H9 (cell line): ENCODE measurements at regions not wholly inside any gene's neighbourhood (a gene's known extent, or its start where the extent isn't known, plus 50 kb on each side); places are given as distances from the start of the nearest gene placed in this dataset.

ENCODE experiments used
- DNase-seq: peaks from one replicate; pipeline ENCODE4 v3.0.0-alpha.2; 2017
- H2AFZ ChIP-seq: one replicate; pipeline ENCODE4 v1.6.1; 2013; ENCODE audit warnings: mild to moderate bottlenecking, low read length, control low read depth, moderate library complexity
- H2AK5ac ChIP-seq: 2 replicates; pipeline ENCODE4 v1.6.1; 2013; ENCODE audit warnings: low read length, control low read depth, mixed read lengths; ENCODE audit not compliant: insufficient read length
- H2BK120ac ChIP-seq: one replicate; pipeline ENCODE4 v1.6.1; 2013; ENCODE audit warnings: low read depth, mild to moderate bottlenecking, low read length, control low read depth, inconsistent platforms; ENCODE audit not compliant: poor library complexity, severe bottlenecking
- H2BK12ac ChIP-seq: 2 replicates; pipeline ENCODE4 v1.6.1; 2013; ENCODE audit warnings: low read length, control low read depth, mixed read lengths, low read depth; ENCODE audit not compliant: insufficient read length
- H2BK15ac ChIP-seq: 2 replicates; pipeline ENCODE4 v1.6.1; 2013; ENCODE audit warnings: low read depth, low read length, control low read depth
- H2BK20ac ChIP-seq: one replicate; pipeline ENCODE4 v1.6.1; 2013; ENCODE audit warnings: low read depth, mild to moderate bottlenecking, low read length, control low read depth, inconsistent platforms; ENCODE audit not compliant: poor library complexity, severe bottlenecking
- H2BK5ac ChIP-seq: 2 replicates; pipeline ENCODE4 v1.6.1; 2013; ENCODE audit warnings: low read length, control low read depth, mixed read lengths; ENCODE audit not compliant: insufficient read length
- H3K14ac ChIP-seq: 2 replicates; pipeline ENCODE4 v1.6.1; 2013; ENCODE audit warnings: low read length, control low read depth; ENCODE audit not compliant: insufficient read depth
- H3K18ac ChIP-seq: 2 replicates; pipeline ENCODE4 v1.6.1; 2013; ENCODE audit warnings: low read depth, mild to moderate bottlenecking, mixed read lengths, low read length, control low read depth; ENCODE audit not compliant: insufficient read length
- H3K23ac ChIP-seq: 2 replicates; pipeline ENCODE4 v1.6.1; 2013; ENCODE audit warnings: low read length, control low read depth, mixed read lengths, low read depth; ENCODE audit not compliant: insufficient read length
- H3K23me2 ChIP-seq: 2 replicates; pipeline ENCODE4 v1.6.1; 2013; ENCODE audit warnings: low read depth, mild to moderate bottlenecking, mixed read lengths, low read length, control low read depth; ENCODE audit not compliant: insufficient read length, poor library complexity, severe bottlenecking
- H3K27ac ChIP-seq: 2 replicates; pipeline ENCODE4 v1.5.1; 2013; ENCODE audit warnings: low read length, control low read depth, mixed read lengths, low read depth; ENCODE audit not compliant: insufficient read length
- H3K27me3 ChIP-seq: 2 replicates; pipeline ENCODE4 v1.6.1; 2013; ENCODE audit warnings: low read length, control low read depth, inconsistent platforms; ENCODE audit not compliant: insufficient read depth
- H3K4ac ChIP-seq: 2 replicates; pipeline ENCODE4 v1.6.1; 2013; ENCODE audit warnings: low read depth, mild to moderate bottlenecking, control low read depth, inconsistent platforms, low read length, moderate library complexity
- H3K4me1 ChIP-seq: 2 replicates; pipeline ENCODE4 v1.6.1; 2013; ENCODE audit warnings: low read length, control low read depth, inconsistent platforms; ENCODE audit not compliant: insufficient read depth
- H3K4me2 ChIP-seq: 2 replicates; pipeline ENCODE4 v1.6.1; 2013; ENCODE audit warnings: low read length, control low read depth, mixed read lengths; ENCODE audit not compliant: insufficient read length, insufficient read depth
- H3K56ac ChIP-seq: 2 replicates; pipeline ENCODE4 v1.6.1; 2013; ENCODE audit warnings: low read depth, mild to moderate bottlenecking, mixed read lengths, low read length, control low read depth; ENCODE audit not compliant: insufficient read length
- H3K79me1 ChIP-seq: 2 replicates; pipeline ENCODE4 v1.6.1; 2013; ENCODE audit warnings: low read depth, mild to moderate bottlenecking, moderate library complexity, low read length, control low read depth, inconsistent platforms; ENCODE audit not compliant: insufficient read depth, poor library complexity, severe bottlenecking
- H3K79me2 ChIP-seq: 2 replicates; pipeline ENCODE4 v1.6.1; 2013; ENCODE audit warnings: low read length, control low read depth, inconsistent platforms; ENCODE audit not compliant: insufficient read depth
- H3K9ac ChIP-seq: 2 replicates; pipeline ENCODE4 v1.6.1; 2013; ENCODE audit warnings: low read length, control low read depth, mixed read lengths; ENCODE audit not compliant: insufficient read length; ENCODE audit errors: extremely low read depth
- H3K9me3 ChIP-seq: one replicate; pipeline ENCODE4 v1.6.1; 2013; ENCODE audit warnings: low read depth, low read length, inconsistent platforms; ENCODE audit not compliant: control insufficient read depth
- H3T11ph ChIP-seq: one replicate; pipeline ENCODE4 v1.6.1; 2013; ENCODE audit warnings: mild to moderate bottlenecking, low read length, control low read depth, inconsistent platforms
- H4K20me1 ChIP-seq: one replicate; pipeline ENCODE4 v1.6.1; 2013; ENCODE audit not compliant: control insufficient read depth, insufficient read length, insufficient read depth
- H4K5ac ChIP-seq: 2 replicates; pipeline ENCODE4 v1.6.1; 2013; ENCODE audit warnings: low read depth, mild to moderate bottlenecking, mixed read lengths, low read length, control low read depth; ENCODE audit not compliant: insufficient read length
- H4K8ac ChIP-seq: replicated peaks from 2 replicates; pipeline ENCODE4 v1.6.1; 2013; ENCODE audit warnings: low read length, control low read depth, mixed read lengths, low read depth; ENCODE audit not compliant: insufficient read length
- H4K91ac ChIP-seq: 2 replicates; pipeline ENCODE4 v1.6.1; 2013; ENCODE audit warnings: low read depth, mild to moderate bottlenecking, moderate library complexity, mixed read lengths, low read length, control low read depth; ENCODE audit not compliant: insufficient read length
- H3K27ac Mint-ChIP-seq, 3 experiments: 2 replicates in 2 of 3; 3 replicates in 1 of 3; pipeline ENCODE4 v1.8.0; 2020 to 2021; ENCODE audit warnings: mixed read lengths in 3 of 3, mild to moderate bottlenecking in 1 of 3, moderate library complexity in 1 of 3
- H3K27me3 Mint-ChIP-seq: 2 replicates; pipeline ENCODE4 v1.8.0; 2021; ENCODE audit warnings: low read depth, mild to moderate bottlenecking, moderate library complexity, mixed read lengths
- H3K36me3 Mint-ChIP-seq, 3 experiments: 2 replicates in 2 of 3; 3 replicates in 1 of 3; pipeline ENCODE4 v1.8.0; 2020 to 2021; ENCODE audit warnings: low read depth in 3 of 3, mixed read lengths in 3 of 3; ENCODE audit not compliant: insufficient read depth in 1 of 3
- H3K4me1 Mint-ChIP-seq, 2 experiments: 2 replicates each; pipeline ENCODE4 v1.8.0; 2020; ENCODE audit warnings: mixed read lengths in 2 of 2
- H3K4me3 Mint-ChIP-seq, 2 experiments: 2 replicates in 1 of 2; 3 replicates in 1 of 2; pipeline ENCODE4 v1.8.0; 2020 to 2021; ENCODE audit warnings: mild to moderate bottlenecking in 2 of 2, mixed read lengths in 2 of 2, moderate library complexity in 1 of 2
- H3K9me3 Mint-ChIP-seq, 2 experiments: 2 replicates in 1 of 2; 3 replicates in 1 of 2; pipeline ENCODE4 v1.8.0; 2020; ENCODE audit warnings: mild to moderate bottlenecking in 2 of 2, mixed read lengths in 2 of 2, moderate library complexity in 1 of 2
- CTCF ChIP-seq: fragments of 200-600 bp; sonication (generic); conservative IDR thresholded peaks from 3 replicates; pipeline ENCODE4 v1.8.0; 2021; ENCODE audit warnings: antibody characterized with exemption, mild to moderate bottlenecking
- whole genome bisulfite sequencing: extraction: QIAGEN DNeasy Blood & Tissue Kit; methylation state at CpG from one replicate; pipeline ENCODE4 v1.1.7; 2013; ENCODE audit warnings: missing lambda C conversion rate, low lambda C conversion rate, mixed read lengths; ENCODE audit not compliant: insufficient read length; ENCODE audit errors: extremely low coverage; 5-methylcytosine and 5-hydroxymethylcytosine counted together

GRCh38 chr13:74259641-74260040, 125.4 kb upstream of the KLF12 start:
- H3K4me1 Mint-ChIP-seq: no peaks in the 10 kb centered on the region
- H2BK12ac ChIP-seq: no peak overlapping the region
- no peak overlapping the region for H2AK5ac ChIP-seq
- no CpG with 5 or more reads among the region's 3 CpGs for WGBS
- H3K27me3 Mint-ChIP-seq: no peaks in the 10 kb centered on the region
- H3K27ac Mint-ChIP-seq: no peak overlapping the region
- H4K5ac ChIP-seq: no peak overlapping the region
- peaks cover 0 to 11% of the 10 kb centered on the region in 2 experiments; a peak in 2 of 5 replicates for H3K9me3 Mint-ChIP-seq
- H3K9ac ChIP-seq: no peak overlapping the region
- H2AFZ ChIP-seq: no peak overlapping the region
- TF ChIP-seq CTCF: no peak
- no peak overlapping the region for H4K91ac ChIP-seq
- H2BK5ac ChIP-seq: no peak overlapping the region
- no peak overlapping the region for H3T11ph ChIP-seq
- H3K27ac ChIP-seq: no peak overlapping the region
- no peak overlapping the region for H3K4me3 Mint-ChIP-seq
- H3K23me2 ChIP-seq: no peaks in the 10 kb centered on the region
- no peak overlapping the region for H2BK15ac ChIP-seq
- H2BK20ac ChIP-seq: no peak overlapping the region
- H3K79me2 ChIP-seq: no peaks in the 10 kb centered on the region
- H4K20me1 ChIP-seq: no peaks in the 10 kb centered on the region
- H3K14ac ChIP-seq: no peak overlapping the region
- no peaks in the 10 kb centered on the region for H3K27me3 ChIP-seq
- no peak overlapping the region for H3K23ac ChIP-seq
- H3K56ac ChIP-seq: no peak overlapping the region
- H3K36me3 Mint-ChIP-seq: no peaks in the 10 kb centered on the region
- no peaks in the 10 kb centered on the region for H3K79me1 ChIP-seq
- DNase-seq: no peak
- H3K4me2 ChIP-seq: no peak overlapping the region
- no peak overlapping the region for H2BK120ac ChIP-seq
- H4K8ac ChIP-seq: no peak overlapping the region
- H3K18ac ChIP-seq: no peak overlapping the region
- H3K4ac ChIP-seq: no peak overlapping the region
- H3K4me1 ChIP-seq: no peaks in the 10 kb centered on the region
- no peaks in the 10 kb centered on the region for H3K9me3 ChIP-seq
